K562 (cell line): ENCODE measurements at regions not wholly inside any gene's neighbourhood (a gene's known extent, or its start where the extent isn't known, plus 50 kb on each side); places are given as distances from the start of the nearest gene placed in this dataset.

ENCODE experiments used
- ATAC-seq: fragments of 200-7000 bp; cut with Tn5 transposase; 3 replicates; pipeline ENCODE4 v1.9.1; 2020; ENCODE audit warnings: moderate library complexity
- BruUV-seq: library from RNA; stranded (reverse); fragments of 400-500 nt; replicated peaks from 2 replicates; lab custom pipeline; 2021; lab: Mats Ljungman, UMichigan
- CTCF ChIA-PET: fragments of 300-600 bp; formaldehyde crosslinking; extraction: SDS; loops from one replicate; lab custom pipeline; 2021; ENCODE audit warnings: low intra/inter-chr PET ratio; lab: Yijun Ruan, JAX
- POLR2A ChIA-PET: fragments of 300-600, 350-650 bp; sonication (Branson Sonifier 250); formaldehyde crosslinking; extraction: SDS; loops from one replicate; lab custom pipeline; 2021; ENCODE audit warnings: antibody characterized with exemption, inconsistent platforms; lab: Yijun Ruan, JAX
- DNase-seq, 4 experiments: peaks; one replicate each; pipeline versions ENCODE4 v3.0.0 to v3.0.0-alpha.2; 2011 to 2018; ENCODE audit warnings: low spot score in 3 of 4, mixed read lengths in 3 of 4; ENCODE audit errors: extremely low read depth in 1 of 4
- FAIRE-seq: peaks from 2 replicates; lab custom pipeline; 2011; peaks lifted over from hg19 to GRCh38; lab: Jason Lieb, UNC
- H2AFZ ChIP-seq: 2 replicates; pipeline ENCODE4 v1.6.0; 2011; ENCODE audit warnings: low read depth, low read length, control low read depth, inconsistent platforms
- H3K27ac ChIP-seq: fragments of 200-600 bp; 3 replicates; pipeline ENCODE4 v1.8.0; 2011; ENCODE audit warnings: low read depth, mild to moderate bottlenecking, control low read depth, inconsistent platforms, low read length, moderate library complexity, mixed read lengths; ENCODE audit errors: extremely low read depth
- H3K27me3 ChIP-seq, 2 experiments: fragments of 300-600 bp in 1 of 2; 2 replicates in 1 of 2; 3 replicates in 1 of 2; pipeline versions ENCODE4 v1.6.0 to v1.8.0; 2011; ENCODE audit warnings: inconsistent platforms in 2 of 2, low read length in 2 of 2, mild to moderate bottlenecking in 1 of 2, mixed read lengths in 1 of 2, moderate library complexity in 1 of 2; ENCODE audit not compliant: control insufficient read depth in 2 of 2, insufficient read depth in 2 of 2
- H3K36me3 ChIP-seq: fragments of 300-600 bp; 3 replicates; pipeline ENCODE4 v1.8.0; 2011; ENCODE audit warnings: mild to moderate bottlenecking, low read length, inconsistent platforms; ENCODE audit not compliant: control insufficient read depth, insufficient read depth
- H3K4me1 ChIP-seq, 2 experiments: fragments of 200-600 bp in 1 of 2; replicated peaks in 1 of 2; 2 replicates in 1 of 2; 3 replicates in 1 of 2; pipeline versions ENCODE4 v1.5.1 to v1.8.0; 2011; ENCODE audit warnings: inconsistent platforms in 2 of 2, low read length in 2 of 2, mild to moderate bottlenecking in 1 of 2, mixed read lengths in 1 of 2, moderate library complexity in 1 of 2; ENCODE audit not compliant: control insufficient read depth in 2 of 2, insufficient read depth in 2 of 2
- H3K4me2 ChIP-seq: 2 replicates; pipeline ENCODE4 v1.6.1; 2011; ENCODE audit warnings: low read length, control low read depth, inconsistent platforms, mixed read lengths; ENCODE audit not compliant: insufficient read depth
- H3K4me3 ChIP-seq: fragments of 200-600 bp; sonication (generic), shearing (Covaris generic); 2 replicates; pipeline ENCODE4 v1.5.1; 2016; ENCODE audit warnings: control low read depth, inconsistent platforms
- H3K79me2 ChIP-seq: fragments of 200-600 bp; 3 replicates; pipeline ENCODE4 v1.8.0; 2011; ENCODE audit warnings: low read length, inconsistent platforms; ENCODE audit not compliant: control insufficient read depth, insufficient read depth
- H3K9ac ChIP-seq, 2 experiments: 2 replicates each; pipeline versions ENCODE4 v1.6.0 to v1.6.1; 2011; ENCODE audit warnings: low read depth in 2 of 2, low read length in 2 of 2, control low read depth in 1 of 2, inconsistent platforms in 1 of 2, mild to moderate bottlenecking in 1 of 2, mixed read lengths in 1 of 2; ENCODE audit not compliant: insufficient read depth in 1 of 2
- H3K9me1 ChIP-seq: one replicate; pipeline ENCODE4 v1.6.0; 2011; ENCODE audit warnings: inconsistent platforms, mild to moderate bottlenecking, low read length, moderate library complexity; ENCODE audit not compliant: control insufficient read depth, insufficient read depth
- H3K9me3 ChIP-seq: replicated peaks from 2 replicates; pipeline ENCODE4 v1.5.1; 2011; ENCODE audit warnings: low read depth, low read length, inconsistent platforms; ENCODE audit not compliant: control insufficient read depth, insufficient read depth
- H4K20me1 ChIP-seq: replicated peaks from 2 replicates; pipeline ENCODE4 v1.6.1; 2011; ENCODE audit warnings: low read length, inconsistent platforms, mixed read lengths; ENCODE audit not compliant: control insufficient read depth, insufficient read depth
- BACH1 ChIP-seq: fragments of 200-800 bp; sonication (Bioruptor generic); IDR thresholded peaks from 2 replicates; pipeline ENCODE4 v1.6.1; 2016; ENCODE audit warnings: missing genetic modification characterization, missing compliant biosample characterization
- CHD4 ChIP-seq: fragments of 200-600 bp; sonication (generic); IDR thresholded peaks from 3 replicates; pipeline ENCODE4 v1.6.1; 2012; ENCODE audit warnings: low read depth, mild to moderate bottlenecking, mixed read lengths, low read length, inconsistent platforms; ENCODE audit not compliant: insufficient read depth, insufficient replicate concordance, poor library complexity, severe bottlenecking
- HDAC6 ChIP-seq: IDR thresholded peaks from 2 replicates; pipeline ENCODE4 v1.6.1; 2012; ENCODE audit warnings: low read depth, mild to moderate bottlenecking, control low read depth, inconsistent platforms, low read length, moderate library complexity
- KDM1A ChIP-seq, 2 experiments: fragments of 450-650 bp; IDR thresholded peaks; 2 replicates each; pipeline ENCODE4 v1.6.1; 2016; ENCODE audit warnings: mild to moderate bottlenecking in 2 of 2
- MCM5 ChIP-seq: fragments of 450-650 bp; IDR thresholded peaks from 2 replicates; pipeline ENCODE4 v1.6.1; 2016; ENCODE audit warnings: low read depth
- PHF8 ChIP-seq: fragments of 200-600 bp; sonication (generic); IDR thresholded peaks from 2 replicates; pipeline ENCODE4 v1.6.1; 2012; ENCODE audit warnings: mixed run types, mild to moderate bottlenecking, inconsistent platforms, low read length, moderate library complexity, borderline replicate concordance
- PRMT5 ChIP-seq: sonication (generic); formaldehyde crosslinking; IDR thresholded peaks from 2 replicates; pipeline ENCODE4 v1.5.0; 2020; ENCODE audit warnings: missing genetic modification reagents
- RFX1 ChIP-seq: fragments of 450-650 bp; IDR thresholded peaks from 2 replicates; pipeline ENCODE4 v1.6.1; 2016; ENCODE audit warnings: mild to moderate bottlenecking, moderate library complexity
- SFPQ ChIP-seq: fragments of 200-400 bp; formaldehyde crosslinking; IDR thresholded peaks from 2 replicates; pipeline ENCODE4 v1.6.1; 2017; ENCODE audit warnings: mild to moderate bottlenecking, low read depth, low read length, moderate library complexity
- TBL1XR1 ChIP-seq, 2 experiments: IDR thresholded peaks; 2 replicates each; pipeline ENCODE4 v1.6.1; 2012; ENCODE audit warnings: improper control_type of control experiment in 2 of 2, low read length in 2 of 2, mild to moderate bottlenecking in 1 of 2
- TSC22D4 ChIP-seq: fragments of 450-650 bp; IDR thresholded peaks from 2 replicates; pipeline ENCODE4 v1.6.1; 2016; ENCODE audit warnings: missing genetic modification characterization, missing biosample characterization, control low read depth
- USF2 ChIP-seq: sonication (generic); formaldehyde crosslinking; IDR thresholded peaks from 2 replicates; pipeline ENCODE4 v1.5.0; 2020; ENCODE audit warnings: missing genetic modification reagents
- ZKSCAN3 ChIP-seq: fragments of 250-450 bp; sonication (Bioruptor Pico); IDR thresholded peaks from 2 replicates; pipeline ENCODE4 v1.4.0; 2020
- WGBS: fragments of 100-300 bp; shearing (Covaris generic); methylation state at CpG from one replicate; pipeline ENCODE4 v1.1.6; 2016; ENCODE audit warnings: low coverage, mixed read lengths; ENCODE audit not compliant: insufficient coverage; ENCODE audit errors: missing lambda C conversion rate; 5-methylcytosine and 5-hydroxymethylcytosine counted together
- in situ Hi-C: fragments of 300-500 bp; cut with MboI; formaldehyde crosslinking; loops from 4 replicates; pipeline ENCODE4 v1.15.0; 2018; ENCODE audit warnings: inconsistent platforms, mixed read lengths
- intact Hi-C: fragments of 100-400 bp; cut with micrococcal nuclease; formaldehyde crosslinking; loops from 2 replicates; pipeline ENCODE4 v1.14.2; 2022

- Histone ChIP-seq H2AFZ (no peak overlapping the region), H3K9me1 (no peaks in the 10 kb centered on the region), H3K27ac (no peak overlapping the region), H3K9ac (no peak overlapping the region), H3K4me3 (no peak overlapping the region), H3K27me3 (peaks cover 16 to 23% of the 10 kb centered on the region in 2 experiments; a peak in 4 of 5 replicates), H3K9me3 (no peaks in the 10 kb centered on the region), H4K20me1 (no peaks in the 10 kb centered on the region), H3K79me2 (no peaks in the 10 kb centered on the region), H3K36me3 (no peaks in the 10 kb centered on the region), H3K4me2 (no peak overlapping the region), H3K4me1 (no peaks in the 10 kb centered on the region)
- intact Hi-C loops (no loop called here), in situ Hi-C loops (no loop called here)
- ChIA-PET CTCF (no interaction called here), POLR2A (no interaction called here)
- WGBS = 0% methylated on average over 2 of the region's 2 CpGs
- DNase-seq (no peak), ATAC-seq (no peak), FAIRE-seq (no peak)
- BruUV-seq = no TSS peak
- TF ChIP-seq CHD4 (no peak), ZKSCAN3 (CRISPR knock-in tag) (no peak), HDAC6 (no peak), BACH1 (no peak), TSC22D4 (tag) (no peak), PRMT5 (CRISPR knock-in tag) (no peak), USF2 (CRISPR knock-in tag) (no peak), RFX1 (no peak), KDM1A (IDR thresholded peaks at IDR 0.05) (no peak), TBL1XR1 (IDR thresholded peaks at IDR 0.05; ENCODE audit: low read length in 2 of 2) (no peak), MCM5 (no peak), SFPQ (no peak), PHF8 (no peak)
Measured at GRCh38 chr6:21333715-21334114, 259.8 kb upstream of the SOX4 start.
